Naive thymus-derived CD4-positive, alpha-beta T cell (primary cell): ENCODE measurements at regions not wholly inside any gene's neighbourhood (a gene's known extent, or its start where the extent isn't known, plus 50 kb on each side); places are given as distances from the start of the nearest gene placed in this dataset.

Experiments used
- ATAC-seq: fragments of 150-1000 bp; cut with Tn5 transposase; 2 replicates; pipeline ENCODE4 v1.10.0; 2021; ENCODE audit warnings: mild to moderate bottlenecking, moderate library complexity
- CTCF ChIA-PET: fragments of 350-600 bp; sonication (Branson Sonifier 250); formaldehyde crosslinking; loops from one replicate; lab custom pipeline; 2021; ENCODE audit warnings: antibody characterized with exemption; lab: Charles Lee
- POLR2A ChIA-PET: fragments of 350-600 bp; sonication (Branson Sonifier 250); formaldehyde crosslinking; loops from one replicate; lab custom pipeline; 2021; ENCODE audit warnings: antibody characterized with exemption, inconsistent platforms; lab: Charles Lee
- DNase-seq, 9 donors: peaks; one replicate each; pipeline versions ENCODE4 v3.0.0 to v3.0.0-alpha.2; 2020 to 2022; ENCODE audit warnings: mixed read lengths in 1 of 9
- H3K27ac ChIP-seq: one replicate; pipeline ENCODE4 v1.7.0; 2013; ENCODE audit warnings: mild to moderate bottlenecking, low read depth, low read length, moderate library complexity
- H3K27me3 ChIP-seq, 2 donors: one replicate each; pipeline ENCODE4 v1.7.0; 2013; ENCODE audit warnings: low read length in 2 of 2, mild to moderate bottlenecking in 2 of 2, moderate library complexity in 2 of 2; ENCODE audit not compliant: control insufficient read depth in 2 of 2, insufficient read depth in 2 of 2
- H3K36me3 ChIP-seq, 3 experiments: 1 replicate in 2 of 3; 2 replicates in 1 of 3; pipeline ENCODE4 v1.7.0; 2013; ENCODE audit warnings: low read length in 3 of 3, mild to moderate bottlenecking in 3 of 3, moderate library complexity in 1 of 3; ENCODE audit not compliant: insufficient read depth in 3 of 3, control insufficient read depth in 2 of 3
- H3K4me1 ChIP-seq, 2 donors: one replicate each; pipeline ENCODE4 v1.7.0; 2013; ENCODE audit warnings: low read length in 2 of 2, mild to moderate bottlenecking in 2 of 2, moderate library complexity in 1 of 2; ENCODE audit not compliant: control insufficient read depth in 2 of 2, insufficient read depth in 2 of 2
- H3K4me3 ChIP-seq: 2 replicates; pipeline ENCODE4 v1.7.0; 2013; ENCODE audit warnings: mild to moderate bottlenecking, low read length
- H3K9me3 ChIP-seq, 3 experiments: 1 replicate in 2 of 3; 2 replicates in 1 of 3; pipeline ENCODE4 v1.7.0; 2013; ENCODE audit warnings: low read length in 3 of 3; ENCODE audit not compliant: control insufficient read depth in 2 of 3
- H3K27ac Mint-ChIP-seq, 9 donors: one replicate each; pipeline ENCODE4 v1.8.0; 2020 to 2022; ENCODE audit warnings: mixed read lengths in 9 of 9, mild to moderate bottlenecking in 8 of 9, moderate library complexity in 5 of 9, inconsistent platforms in 2 of 9
- H3K27me3 Mint-ChIP-seq, 5 donors: one replicate each; pipeline ENCODE4 v1.8.0; 2021 to 2022; ENCODE audit warnings: mixed read lengths in 5 of 5, mild to moderate bottlenecking in 1 of 5
- H3K36me3 Mint-ChIP-seq, 5 donors: one replicate each; pipeline ENCODE4 v1.8.0; 2020 to 2022; ENCODE audit warnings: mixed read lengths in 5 of 5, mild to moderate bottlenecking in 3 of 5, inconsistent platforms in 1 of 5
- H3K4me1 Mint-ChIP-seq, 7 donors: one replicate each; pipeline ENCODE4 v1.8.0; 2020 to 2022; ENCODE audit warnings: mixed read lengths in 7 of 7, mild to moderate bottlenecking in 3 of 7, inconsistent platforms in 1 of 7
- H3K4me3 Mint-ChIP-seq, 10 donors: one replicate each; pipeline ENCODE4 v1.8.0; 2020 to 2022; ENCODE audit warnings: mild to moderate bottlenecking in 10 of 10, mixed read lengths in 10 of 10, moderate library complexity in 6 of 10, inconsistent platforms in 2 of 10
- H3K9me3 Mint-ChIP-seq, 11 donors: one replicate each; pipeline ENCODE4 v1.8.0; 2020 to 2022; ENCODE audit warnings: mixed read lengths in 11 of 11, mild to moderate bottlenecking in 4 of 11, inconsistent platforms in 1 of 11, moderate library complexity in 1 of 11
- intact Hi-C, 2 donors: fragments of 100-400 bp; cut with micrococcal nuclease; formaldehyde crosslinking; loops; one replicate each; pipeline ENCODE4 v1.15.1; 2023

DNA sequence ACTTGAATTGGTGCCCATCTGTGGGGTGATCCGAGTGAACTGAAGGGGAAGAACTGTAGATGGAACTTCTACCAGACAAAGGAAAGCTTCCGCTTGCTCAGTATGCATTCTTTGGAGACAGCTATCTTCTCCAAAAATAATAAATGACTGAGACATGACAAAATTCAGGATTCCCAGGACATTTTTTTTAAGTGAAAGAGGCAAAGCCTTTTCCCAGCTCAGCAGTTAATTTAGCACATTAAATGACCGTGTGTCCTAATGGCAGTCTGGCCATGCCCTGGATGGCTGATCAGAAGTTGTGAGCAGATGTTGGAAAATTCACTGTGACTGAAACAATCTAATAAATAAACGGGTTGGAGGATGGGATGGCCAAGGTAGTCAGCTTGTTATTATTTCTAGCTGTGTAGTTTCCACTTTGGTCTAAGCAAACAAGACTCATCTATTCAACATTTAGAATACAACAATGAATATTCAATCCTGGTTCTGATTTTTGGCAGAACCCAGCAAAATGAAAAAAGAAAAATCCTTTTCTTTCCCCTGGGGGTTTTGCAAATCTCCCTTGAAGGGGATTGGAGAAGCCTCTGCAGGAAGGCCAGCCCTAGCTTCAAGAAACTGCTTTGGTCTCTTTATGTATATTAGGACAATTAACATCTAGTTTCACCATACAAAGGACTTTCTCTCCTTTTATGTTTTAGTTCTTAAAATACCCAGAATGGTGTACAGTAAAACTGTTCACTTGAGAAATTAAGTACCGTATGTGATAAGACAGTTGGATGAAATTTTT lies 540.9 kb upstream of the MDFIC2 start:
- CTCF ChIA-PET = interaction anchor here (0.8 kb wide), 1 partner anchor 106 kb away, joined by 4 read pairs; no protein-coding TSS in a partner anchor

DNA sequence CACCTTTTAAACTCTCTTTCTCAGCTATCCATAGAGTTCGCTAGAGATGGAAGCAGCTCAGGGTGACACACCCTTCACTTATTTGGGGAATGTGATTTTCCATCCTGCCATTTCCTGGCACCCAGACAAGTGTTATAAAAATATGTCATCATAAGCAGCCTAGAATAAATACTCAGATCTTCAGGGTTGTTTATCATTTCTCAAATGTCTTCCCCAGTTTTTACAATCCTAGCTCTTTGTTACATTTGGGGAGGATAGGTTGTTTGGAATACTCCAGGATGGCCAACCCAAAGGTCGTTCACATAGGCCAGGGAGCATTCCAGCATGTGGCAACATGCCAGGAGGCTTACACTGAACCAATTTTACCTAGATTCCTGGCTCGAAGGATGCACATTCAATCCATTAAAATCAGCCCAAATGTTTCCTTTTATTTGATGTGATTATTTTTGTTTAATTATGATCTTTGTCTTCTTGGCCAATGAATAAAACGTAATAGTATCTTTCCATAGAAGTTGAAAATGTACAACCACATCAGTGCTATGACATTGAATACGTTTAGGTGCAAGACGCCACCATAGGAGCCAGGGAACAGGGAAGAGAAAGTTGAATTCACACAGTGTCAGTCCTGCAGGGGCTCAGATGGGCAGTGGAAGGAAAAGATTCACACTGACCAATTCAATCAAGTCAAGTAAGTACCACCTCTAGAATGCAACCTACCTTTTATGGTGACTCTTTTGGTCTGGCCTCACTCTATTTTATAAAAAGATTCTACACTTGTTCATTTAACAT lies 537.7 kb upstream of the MDFIC2 start:
- CTCF ChIA-PET = no interaction called here
- POLR2A ChIA-PET = no interaction called here
- Histone ChIP-seq H3K27ac (no peak overlapping the region), H3K36me3 (no peaks in the 10 kb centered on the region), H3K4me3 (no peak overlapping the region), H3K9me3 (no peaks in the 10 kb centered on the region), H3K27me3 (no peaks in the 10 kb centered on the region), H3K4me1 (no peaks in the 10 kb centered on the region)
- Mint-ChIP-seq H3K36me3 (no peaks in the 10 kb centered on the region), H3K9me3 (peaks cover 0 to 5% (median 0%) of the 10 kb centered on the region in 11 donors), H3K4me3 (no peak overlapping the region), H3K27me3 (peaks cover 0 to 15% (median 14%) of the 10 kb centered on the region in 5 donors), H3K27ac (no peak overlapping the region), H3K4me1 (peaks cover 0 to 6% (median 5%) of the 10 kb centered on the region in 7 donors)
- ATAC-seq = no peak
- intact Hi-C loops = no loop called here
- no peak for DNase-seq

More for the DNA sequence above, 540.9 kb upstream of the MDFIC2 start:
- Histone ChIP-seq H3K27me3 (no peaks in the 10 kb centered on the region), H3K27ac (no peak overlapping the region), H3K4me1 (no peaks in the 10 kb centered on the region), H3K9me3 (no peaks in the 10 kb centered on the region), H3K36me3 (no peaks in the 10 kb centered on the region), H3K4me3 (no peak overlapping the region)
- no peak for DNase-seq
- peaks cover 0 to 15% (median 8%) of the 10 kb centered on the region in 5 donors for H3K27me3 Mint-ChIP-seq
- no peaks in the 10 kb centered on the region for H3K9me3 Mint-ChIP-seq
- intact Hi-C loops = no loop called here
- no peak overlapping the region for H3K4me3 Mint-ChIP-seq
- POLR2A ChIA-PET = no interaction called here
- no peak for ATAC-seq
- H3K27ac Mint-ChIP-seq = no peak overlapping the region
- no peaks in the 10 kb centered on the region for H3K36me3 Mint-ChIP-seq
- H3K4me1 Mint-ChIP-seq = peaks cover 0 to 10% (median 5%) of the 10 kb centered on the region in 7 donors

DNA sequence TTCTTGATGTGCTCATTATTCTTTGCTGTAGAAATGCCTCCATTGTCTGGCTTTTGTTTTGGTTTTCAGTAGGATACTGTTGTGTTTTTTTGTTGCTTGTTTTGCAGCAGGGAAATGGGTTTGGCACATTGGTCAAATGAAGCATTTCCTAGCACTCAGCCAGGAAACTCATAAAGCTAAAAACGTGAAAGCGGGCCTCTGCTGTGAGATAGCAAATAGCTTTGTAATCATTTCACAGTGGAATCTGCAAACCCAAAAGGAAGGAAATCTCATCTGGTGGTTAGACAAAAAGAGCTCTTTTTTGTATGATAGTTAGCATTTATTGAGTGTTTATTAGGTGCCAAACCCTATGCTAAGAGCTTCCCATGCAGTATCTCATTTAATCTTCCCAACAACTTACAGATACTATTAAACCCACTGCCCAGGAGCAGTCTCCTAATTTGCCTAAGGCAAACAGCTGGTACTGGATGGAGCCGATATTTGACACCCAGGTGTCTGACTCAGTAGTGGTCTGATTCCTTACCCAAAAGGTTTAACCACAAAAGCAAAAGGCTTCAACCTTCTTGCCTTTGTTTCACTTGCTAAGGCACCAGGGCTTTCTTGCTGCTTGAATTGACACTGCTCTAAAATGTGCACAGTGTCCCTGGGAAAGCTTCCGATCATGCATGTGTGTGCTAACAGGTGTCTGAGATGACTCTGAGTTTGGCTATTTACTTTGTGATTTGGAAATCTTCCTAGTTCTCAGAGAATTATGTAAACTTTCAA lies 527.9 kb upstream of the MDFIC2 start:
- no peaks in the 10 kb centered on the region for H3K36me3 Mint-ChIP-seq
- Histone ChIP-seq H3K4me3 (no peak overlapping the region), H3K4me1 (peaks cover 0 to 3% of the 10 kb centered on the region in 2 donors), H3K36me3 (no peaks in the 10 kb centered on the region), H3K27ac (no peak overlapping the region), H3K9me3 (no peaks in the 10 kb centered on the region), H3K27me3 (no peaks in the 10 kb centered on the region)
- peaks cover 0 to 15% (median 7%) of the 10 kb centered on the region in 7 donors for H3K4me1 Mint-ChIP-seq
- ChIA-PET POLR2A (no interaction called here), CTCF (no interaction called here)
- no peak for DNase-seq
- peaks cover 0 to 2% (median 0%) of the 10 kb centered on the region in 11 donors for H3K9me3 Mint-ChIP-seq
- intact Hi-C loops = no loop called here
- H3K27me3 Mint-ChIP-seq = peaks cover 0 to 5% (median 0%) of the 10 kb centered on the region in 5 donors
- H3K4me3 Mint-ChIP-seq = peak overlapping the region in 1 of 10 donors; percentile 6
- H3K27ac Mint-ChIP-seq = no peak overlapping the region
- no peak for ATAC-seq

DNA sequence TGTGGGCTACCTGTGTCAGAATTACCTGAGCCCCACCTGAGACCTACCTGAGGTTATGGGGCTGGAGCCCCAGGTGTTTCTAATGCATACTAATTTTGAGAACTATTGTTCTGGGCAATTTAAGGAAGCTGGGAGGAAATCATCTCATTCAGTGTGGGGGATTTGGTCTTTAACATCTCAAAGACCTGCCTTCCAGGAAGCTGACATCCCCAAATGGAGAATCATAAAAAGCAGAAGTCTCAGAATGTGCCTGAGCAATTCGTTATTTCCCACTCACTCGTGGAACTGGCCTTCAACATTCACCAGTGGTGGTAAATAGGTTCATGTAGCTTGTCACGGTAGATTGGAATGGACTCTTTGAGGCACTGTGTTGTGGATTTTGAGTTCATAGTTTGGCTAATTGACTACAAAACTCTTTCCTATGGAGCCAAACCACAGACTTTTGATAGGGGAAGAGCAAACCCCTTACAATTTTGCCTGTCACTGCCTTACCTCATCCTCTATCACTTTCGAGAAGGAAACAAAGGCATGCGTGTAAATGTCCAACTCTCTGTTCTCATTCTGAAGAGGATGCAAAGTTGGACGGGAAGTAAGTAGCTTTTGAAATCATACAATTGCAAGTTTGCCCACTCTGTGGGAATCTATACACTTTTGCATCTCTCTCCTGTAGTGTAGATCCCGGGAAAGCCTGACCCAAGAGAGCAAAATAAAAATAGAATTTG lies 521.0 kb upstream of the MDFIC2 start:
- no peaks in the 10 kb centered on the region for H3K4me1 ChIP-seq
- POLR2A ChIA-PET = no interaction called here
- no peak overlapping the region for H3K4me3 ChIP-seq

DNA sequence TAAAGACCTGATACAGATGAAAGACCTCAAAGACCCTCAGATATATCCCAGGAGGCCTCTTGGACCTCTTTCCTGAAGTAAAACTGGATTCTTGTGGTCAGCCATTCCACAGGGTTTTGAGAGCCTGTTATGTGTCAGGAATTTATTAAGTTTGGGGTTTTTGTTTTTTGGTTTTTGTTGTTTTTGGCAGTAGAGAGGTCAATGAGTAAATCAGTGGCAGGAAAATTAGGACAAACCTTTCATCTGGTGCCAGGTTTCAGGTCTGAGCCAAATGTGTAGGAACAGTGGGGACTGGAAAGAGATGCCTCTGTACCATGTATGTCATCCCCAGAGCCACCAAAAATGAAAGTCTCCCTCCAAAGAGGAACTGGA lies 520.4 kb upstream of the MDFIC2 start:
- Histone ChIP-seq H3K9me3 (no peaks in the 10 kb centered on the region), H3K4me1 (no peaks in the 10 kb centered on the region), H3K4me3 (no peak overlapping the region), H3K27ac (no peak overlapping the region), H3K27me3 (no peaks in the 10 kb centered on the region), H3K36me3 (no peaks in the 10 kb centered on the region)
- ATAC-seq = no peak
- intact Hi-C loops = no loop called here
- H3K27ac Mint-ChIP-seq = no peak overlapping the region
- H3K4me1 Mint-ChIP-seq = no peaks in the 10 kb centered on the region
- peaks cover 0 to 2% (median 0%) of the 10 kb centered on the region in 11 donors for H3K9me3 Mint-ChIP-seq
- H3K36me3 Mint-ChIP-seq = no peaks in the 10 kb centered on the region
- POLR2A ChIA-PET = no interaction called here
- CTCF ChIA-PET = no interaction called here
- H3K27me3 Mint-ChIP-seq = peaks cover 0 to 11% (median 0%) of the 10 kb centered on the region in 5 donors
- DNase-seq = no peak
- H3K4me3 Mint-ChIP-seq = no peak overlapping the region

More for the DNA sequence above, 521.0 kb upstream of the MDFIC2 start:
- Mint-ChIP-seq H3K27me3 (peaks cover 0 to 11% (median 0%) of the 10 kb centered on the region in 5 donors), H3K9me3 (peaks cover 0 to 2% (median 0%) of the 10 kb centered on the region in 11 donors), H3K4me3 (no peak overlapping the region), H3K4me1 (no peaks in the 10 kb centered on the region), H3K36me3 (no peaks in the 10 kb centered on the region), H3K27ac (no peak overlapping the region)
- intact Hi-C loops = no loop called here
- ATAC-seq (peak; percentile 32), DNase-seq (no peak)
- CTCF ChIA-PET = no interaction called here
- no peaks in the 10 kb centered on the region for H3K9me3 ChIP-seq
- no peaks in the 10 kb centered on the region for H3K27me3 ChIP-seq
- H3K36me3 ChIP-seq = no peaks in the 10 kb centered on the region
- no peak overlapping the region for H3K27ac ChIP-seq
